ENCODE measurements at regions not wholly inside any gene's neighbourhood (a gene's known extent, or its start where the extent isn't known, plus 50 kb on each side); places are given as distances from the start of the nearest gene placed in this dataset.
"Not testable (repeated sequence)": the region's sequence is repeated elsewhere in the genome, so short reads cannot be mapped to it uniquely, and the experiment has no call there.

DNA sequence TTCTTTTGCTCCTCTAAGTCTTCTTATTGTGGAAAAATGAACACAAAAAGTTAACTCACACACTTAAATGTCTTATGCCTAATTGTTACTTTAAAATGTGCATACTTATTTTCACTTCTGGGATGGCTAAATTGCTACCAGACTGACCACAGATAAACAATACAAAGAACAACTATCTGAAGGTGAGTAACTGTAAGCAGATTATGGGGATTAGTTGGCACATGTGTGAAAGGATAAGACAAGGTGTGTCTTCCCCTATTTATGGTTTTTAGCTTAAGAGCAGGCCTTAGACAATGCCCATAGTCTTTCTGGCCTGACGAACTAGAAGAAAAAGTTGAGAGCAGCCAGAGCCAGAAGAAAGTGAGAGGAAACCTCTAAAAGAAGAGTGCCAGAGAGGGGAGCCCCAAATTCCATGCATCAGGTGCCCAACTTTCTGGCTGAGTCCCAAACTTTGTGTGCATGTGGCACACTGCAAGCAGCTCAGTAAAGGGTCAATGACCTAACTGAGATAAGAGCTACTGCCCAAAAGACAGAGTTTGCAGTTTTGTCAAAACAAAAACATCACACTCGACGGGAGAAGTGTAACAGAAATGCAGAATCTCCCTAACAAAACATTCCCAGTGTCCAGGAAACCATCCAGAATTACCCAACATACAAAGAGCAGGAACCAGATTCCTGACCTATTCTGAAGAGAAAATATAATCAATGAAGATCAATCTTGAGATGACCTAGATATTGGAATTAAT lies 375.4 kb downstream of the KCNRG start:
- Histone ChIP-seq H3K9ac (no peak overlapping the region), H4K20me1 (ENCODE audit: insufficient read depth) (no peaks in the 10 kb centered on the region), H3K4me2 (ENCODE audit: unreplicated experiment) (no peak overlapping the region), H3K4me3 (no peak overlapping the region), H3K4me1 (ENCODE audit: insufficient read depth) (peaks cover 13% of the 10 kb centered on the region; the same call in 1 of the 2 replicates), H3K79me2 (ENCODE audit: insufficient read depth) (no peaks in the 10 kb centered on the region), H3K27me3 (replicated peaks; ENCODE audit: insufficient read depth) (no peaks in the 10 kb centered on the region), H3K27ac (no peak overlapping the region), H3K36me3 (ENCODE audit: low read depth) (no peaks in the 10 kb centered on the region), H3F3A (ENCODE audit: insufficient read depth) (peaks cover 4% of the 10 kb centered on the region; the same call in 1 of the 2 replicates), H2AFZ (no peak overlapping the region), H3K9me2 (ENCODE audit: insufficient read depth) (no peaks in the 10 kb centered on the region), H3K9me3 (ENCODE audit: low read depth) (no peaks in the 10 kb centered on the region)
- no peak for DNase-seq
- TF ChIP-seq EZH2phosphoT487 (IDR thresholded peaks at IDR 0.05; ENCODE audit: insufficient read depth, low read depth) (no peak), EZH2 (IDR thresholded peaks at IDR 0.05; ENCODE audit: insufficient read depth, poor library complexity, severe bottlenecking) (no peak)
- in situ Hi-C loops (cut with MboI), result no loop called here
- WGBS, 2 experiments (ENCODE audit: low coverage in 1 of 2, low lambda C conversion rate in 2 of 2, missing lambda C conversion rate in 2 of 2), result 80 to 89% methylated on average over 3 of the region's 3 CpGs

- no peaks in the 10 kb centered on the region for H3K4me1 ChIP-seq (ENCODE audit: insufficient read depth)
- TF ChIP-seq EZH2 (IDR thresholded peaks at IDR 0.05; ENCODE audit: insufficient read depth, poor library complexity, severe bottlenecking) (no peak), EZH2phosphoT487 (IDR thresholded peaks at IDR 0.05; ENCODE audit: insufficient read depth, low read depth) (no peak)
- H3K9me3 ChIP-seq (ENCODE audit: low read depth), result no peaks in the 10 kb centered on the region
- H3K27me3 ChIP-seq (replicated peaks; ENCODE audit: insufficient read depth), result no peaks in the 10 kb centered on the region
- DNase-seq, result peak; percentile 9
- H3F3A ChIP-seq (ENCODE audit: insufficient read depth), result no peaks in the 10 kb centered on the region
- in situ Hi-C loops (cut with MboI), result no loop called here
- no peak overlapping the region for H3K4me3 ChIP-seq
- H4K20me1 ChIP-seq (ENCODE audit: insufficient read depth), result no peaks in the 10 kb centered on the region
- no peaks in the 10 kb centered on the region for H3K79me2 ChIP-seq (ENCODE audit: insufficient read depth)
- no peak overlapping the region for H3K4me2 ChIP-seq (ENCODE audit: unreplicated experiment)
- H3K9ac ChIP-seq, result no peak overlapping the region
- H2AFZ ChIP-seq, result no peak overlapping the region
- no peaks in the 10 kb centered on the region for H3K9me2 ChIP-seq (ENCODE audit: insufficient read depth)
- 76 to 86% methylated on average over 1 of the region's 1 CpG for WGBS, 2 experiments (ENCODE audit: low coverage in 1 of 2, low lambda C conversion rate in 2 of 2, missing lambda C conversion rate in 2 of 2)
- H3K36me3 ChIP-seq (ENCODE audit: low read depth), result no peaks in the 10 kb centered on the region
- no peak overlapping the region for H3K27ac ChIP-seq
These were observed 377.7 kb downstream of the KCNRG start for GRCh38 chr13:50392977-50393376.

DNA sequence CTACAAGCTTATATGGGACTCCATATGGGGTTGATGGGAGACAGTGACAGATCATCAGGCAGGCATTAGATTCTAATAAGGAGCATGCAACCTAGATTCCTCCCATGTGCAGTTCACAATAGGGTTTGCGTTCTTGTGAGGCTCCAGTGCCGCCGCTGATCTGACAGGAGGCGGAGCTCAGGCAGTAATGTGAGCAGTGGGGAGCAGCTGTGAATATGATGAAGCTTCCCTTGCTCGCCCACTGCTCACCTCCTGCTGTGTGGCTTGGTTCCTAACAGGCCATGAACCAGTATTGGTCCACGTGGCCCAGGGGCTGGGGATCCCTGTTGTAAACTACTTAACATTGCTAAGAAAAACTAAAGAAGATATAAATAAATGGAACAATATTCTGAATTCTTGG lies 378.4 kb downstream of the KCNRG start:
- H3K27ac ChIP-seq, result no peak overlapping the region
- 70 to 74% methylated on average over 6 of the region's 6 CpGs for WGBS, 2 experiments (ENCODE audit: low coverage in 1 of 2, low lambda C conversion rate in 2 of 2, missing lambda C conversion rate in 2 of 2)
- TF ChIP-seq EZH2 (IDR thresholded peaks at IDR 0.05; ENCODE audit: insufficient read depth, poor library complexity, severe bottlenecking), result no peak
- H3K4me1 ChIP-seq (ENCODE audit: insufficient read depth), result no peaks in the 10 kb centered on the region
- no peaks in the 10 kb centered on the region for H3K36me3 ChIP-seq (ENCODE audit: low read depth)
- H4K20me1 ChIP-seq (ENCODE audit: insufficient read depth), result no peaks in the 10 kb centered on the region
- no peaks in the 10 kb centered on the region for H3F3A ChIP-seq (ENCODE audit: insufficient read depth)
- no peak overlapping the region for H3K4me2 ChIP-seq (ENCODE audit: unreplicated experiment)
- H3K4me3 ChIP-seq, result no peak overlapping the region
- H3K79me2 ChIP-seq (ENCODE audit: insufficient read depth), result no peaks in the 10 kb centered on the region
- H2AFZ ChIP-seq, result no peak overlapping the region
- H3K27me3 ChIP-seq (replicated peaks; ENCODE audit: insufficient read depth), result no peaks in the 10 kb centered on the region
- no peak for DNase-seq
- in situ Hi-C loops (cut with MboI), result no loop called here
- no peak overlapping the region for H3K9ac ChIP-seq
- no peaks in the 10 kb centered on the region for H3K9me2 ChIP-seq (ENCODE audit: insufficient read depth)
- H3K9me3 ChIP-seq (ENCODE audit: low read depth), result no peaks in the 10 kb centered on the region

DNA sequence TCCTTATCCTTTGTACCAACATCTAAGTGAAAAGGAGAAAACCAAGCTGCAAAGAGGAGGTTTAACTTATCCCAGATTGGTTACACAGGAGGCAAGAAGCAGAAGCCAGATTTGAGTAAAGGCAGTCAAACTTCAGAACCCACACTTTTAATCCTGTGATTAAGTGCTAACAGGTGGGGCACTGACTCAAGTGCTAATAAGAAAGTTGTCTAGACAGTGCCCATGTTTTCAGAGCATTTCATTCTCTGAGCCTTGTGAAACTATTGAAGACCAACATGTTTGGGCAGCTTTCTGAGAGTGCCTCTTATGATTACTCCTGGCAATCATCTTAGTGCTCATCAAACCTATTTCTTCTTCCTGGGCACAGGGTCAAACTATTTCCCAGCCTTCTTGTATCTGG lies 380.8 kb downstream of the KCNRG start:
- Histone ChIP-seq H3K9me2 (ENCODE audit: insufficient read depth) (no peaks in the 10 kb centered on the region), H3K27ac (no peak overlapping the region), H2AFZ (no peak overlapping the region), H3K79me2 (ENCODE audit: insufficient read depth) (no peaks in the 10 kb centered on the region), H3K4me2 (ENCODE audit: unreplicated experiment) (no peak overlapping the region), H3K9me3 (ENCODE audit: low read depth) (no peaks in the 10 kb centered on the region), H3K27me3 (replicated peaks; ENCODE audit: insufficient read depth) (no peaks in the 10 kb centered on the region), H3F3A (ENCODE audit: insufficient read depth) (peaks cover 7% of the 10 kb centered on the region; the same call in 1 of the 2 replicates), H3K9ac (no peak overlapping the region), H3K36me3 (ENCODE audit: low read depth) (no peaks in the 10 kb centered on the region), H3K4me1 (ENCODE audit: insufficient read depth) (peaks cover 5% of the 10 kb centered on the region; the same call in 1 of the 2 replicates), H3K4me3 (no peak overlapping the region), H4K20me1 (ENCODE audit: insufficient read depth) (no peaks in the 10 kb centered on the region)
- no peak for TF ChIP-seq EZH2phosphoT487 (IDR thresholded peaks at IDR 0.05; ENCODE audit: insufficient read depth, low read depth)
- TF ChIP-seq EZH2 (IDR thresholded peaks at IDR 0.05; ENCODE audit: insufficient read depth, poor library complexity, severe bottlenecking), result no peak
- in situ Hi-C loops (cut with MboI), result no loop called here
- DNase-seq, result no peak

GRCh38 chr13:50396618-50397017 lies 381.4 kb downstream of the KCNRG start:
- H3K4me3 ChIP-seq; H3K4me2 ChIP-seq (ENCODE audit: unreplicated experiment); H3K27me3 ChIP-seq (replicated peaks; ENCODE audit: insufficient read depth); in situ Hi-C loops (cut with MboI); H3K79me2 ChIP-seq (ENCODE audit: insufficient read depth); H2AFZ ChIP-seq; H3K9me2 ChIP-seq (ENCODE audit: insufficient read depth); H3K9me3 ChIP-seq (ENCODE audit: low read depth); DNase-seq; H3K27ac ChIP-seq; H3K9ac ChIP-seq; H3K36me3 ChIP-seq (ENCODE audit: low read depth); H4K20me1 ChIP-seq (ENCODE audit: insufficient read depth): not testable (repeated sequence)
- peaks cover 11% of the 10 kb centered on the region for H3F3A ChIP-seq (ENCODE audit: insufficient read depth)
- peaks cover 11% of the 10 kb centered on the region for H3K4me1 ChIP-seq (ENCODE audit: insufficient read depth)
- 96 to 97% methylated on average over 16 to 24 of the region's 31 CpGs for WGBS, 2 experiments (ENCODE audit: low coverage in 1 of 2, low lambda C conversion rate in 2 of 2, missing lambda C conversion rate in 2 of 2)

All from GM23248 (cell line).